ENCODE measurements at regions not wholly inside any gene's neighbourhood (a gene's known extent, or its start where the extent isn't known, plus 50 kb on each side); places are given as distances from the start of the nearest gene placed in this dataset.
A peak's percentile ranks its signal among the peaks of the same experiment; 100 is the strongest.

- DNase-seq (ENCODE audit: low read depth in 3 of 3, low spot score in 2 of 3) = no peak
Observed at GRCh38 chr11:10358696-10359095, 53.8 kb downstream of the ADM start.

- no peak for DNase-seq (ENCODE audit: low read depth in 3 of 3, low spot score in 2 of 3)
Observed at GRCh38 chr11:10359171-10359570, 54.3 kb downstream of the ADM start.

- DNase-seq (ENCODE audit: low read depth in 3 of 3, low spot score in 2 of 3) = no peak
Observed at GRCh38 chr11:10360835-10361234, 56.0 kb downstream of the ADM start.

- no peak for DNase-seq (ENCODE audit: low read depth in 3 of 3, low spot score in 2 of 3)
Observed at GRCh38 chr11:10365045-10365444, 60.2 kb downstream of the ADM start.

- peak in 2 of 3 donors; percentile 68 to 75 for DNase-seq (ENCODE audit: low read depth in 3 of 3, low spot score in 2 of 3)
Observed at GRCh38 chr11:10366568-10367331, 61.9 kb downstream of the ADM start.

- no peak for DNase-seq (ENCODE audit: low read depth in 3 of 3, low spot score in 2 of 3)
Observed at GRCh38 chr11:10371926-10372641, 67.2 kb downstream of the ADM start.

- no peak for DNase-seq (ENCODE audit: low read depth in 3 of 3, low spot score in 2 of 3)
Observed at GRCh38 chr11:10373340-10373739, 68.5 kb downstream of the ADM start.

- no peak for DNase-seq (ENCODE audit: low read depth in 3 of 3, low spot score in 2 of 3)
Observed at GRCh38 chr11:10373929-10374328, 69.1 kb downstream of the ADM start.

GRCh38 chr11:10374386-10374785 is 69.5 kb downstream of the ADM start:
- DNase-seq (ENCODE audit: low read depth in 3 of 3, low spot score in 2 of 3) = no peak

- no peak for DNase-seq (ENCODE audit: low read depth in 3 of 3, low spot score in 2 of 3)
Observed at GRCh38 chr11:10375280-10375971, 70.6 kb downstream of the ADM start.

GRCh38 chr11:10376061-10376460 is 71.2 kb downstream of the ADM start:
- no peak for DNase-seq (ENCODE audit: low read depth in 3 of 3, low spot score in 2 of 3)

- DNase-seq (ENCODE audit: low read depth in 3 of 3, low spot score in 2 of 3) = no peak
Observed at GRCh38 chr11:10377183-10377582, 72.3 kb downstream of the ADM start.

GRCh38 chr11:10378362-10378761 is 73.5 kb downstream of the ADM start:
- DNase-seq (ENCODE audit: low read depth in 3 of 3, low spot score in 2 of 3) = no peak

- no peak for DNase-seq (ENCODE audit: low read depth in 3 of 3, low spot score in 2 of 3)
Observed at GRCh38 chr11:10379022-10379421, 74.1 kb downstream of the ADM start.

- DNase-seq (ENCODE audit: low read depth in 3 of 3, low spot score in 2 of 3) = no peak
Observed at GRCh38 chr11:10379426-10379825, 74.6 kb downstream of the ADM start.

GRCh38 chr11:10379871-10380568 is 75.0 kb upstream of the AMPD3 start:
- no peak for DNase-seq (ENCODE audit: low read depth in 3 of 3, low spot score in 2 of 3)

- DNase-seq (ENCODE audit: low read depth in 3 of 3, low spot score in 2 of 3) = no peak
Observed at GRCh38 chr11:10380921-10381320, 74.1 kb upstream of the AMPD3 start.

GRCh38 chr11:10381736-10382135 is 73.3 kb upstream of the AMPD3 start:
- DNase-seq (ENCODE audit: low read depth in 3 of 3, low spot score in 2 of 3) = no peak

GRCh38 chr11:10382518-10382917 is 72.5 kb upstream of the AMPD3 start:
- no peak for DNase-seq (ENCODE audit: low read depth in 3 of 3, low spot score in 2 of 3)

- no peak for DNase-seq (ENCODE audit: low read depth in 3 of 3, low spot score in 2 of 3)
Observed at GRCh38 chr11:10385696-10386095, 69.4 kb upstream of the AMPD3 start.

GRCh38 chr11:10386361-10386760 is 68.7 kb upstream of the AMPD3 start:
- DNase-seq (ENCODE audit: low read depth in 3 of 3, low spot score in 2 of 3) = no peak
